GM21717 (cell line): ENCODE measurements at regions not wholly inside any gene's neighbourhood (a gene's known extent, or its start where the extent isn't known, plus 50 kb on each side); places are given as distances from the start of the nearest gene placed in this dataset.

Experiments used
- ATAC-seq: cut with Tn5 transposase; IDR thresholded peaks from one replicate; pipeline ENCODE4 v1.9.1; 2021; ENCODE audit warnings: mild to moderate bottlenecking, moderate library complexity; ENCODE audit not compliant: unreplicated experiment

DNA sequence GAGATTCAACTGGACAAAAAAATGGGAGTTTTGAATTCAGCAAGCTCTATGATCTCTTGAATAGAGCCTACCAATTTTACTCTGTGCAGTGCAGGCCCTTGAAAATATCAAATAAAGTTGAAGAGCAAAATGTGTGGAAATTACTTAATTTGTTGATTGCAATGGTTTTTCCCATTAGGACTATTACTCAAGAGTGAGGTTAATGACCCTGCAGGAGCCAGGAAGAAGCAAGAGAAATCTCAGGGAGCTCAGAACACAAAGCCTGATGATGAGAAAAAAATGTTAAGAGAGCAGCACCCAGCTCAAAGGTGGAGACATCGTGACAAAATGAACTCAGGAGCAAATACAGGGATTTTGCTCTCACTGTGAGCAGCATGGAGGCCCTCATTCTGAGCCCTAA is 337.6 kb upstream of the TRIB2 start:
- ATAC-seq: no peak

GRCh38 chr2:12381543-12382325 is 335.0 kb upstream of the TRIB2 start:
- no peak for ATAC-seq

GRCh38 chr2:12382366-12382765 is 334.4 kb upstream of the TRIB2 start:
- no peak for ATAC-seq

GRCh38 chr2:12389344-12390045 is 327.2 kb upstream of the TRIB2 start:
- ATAC-seq: no peak

DNA sequence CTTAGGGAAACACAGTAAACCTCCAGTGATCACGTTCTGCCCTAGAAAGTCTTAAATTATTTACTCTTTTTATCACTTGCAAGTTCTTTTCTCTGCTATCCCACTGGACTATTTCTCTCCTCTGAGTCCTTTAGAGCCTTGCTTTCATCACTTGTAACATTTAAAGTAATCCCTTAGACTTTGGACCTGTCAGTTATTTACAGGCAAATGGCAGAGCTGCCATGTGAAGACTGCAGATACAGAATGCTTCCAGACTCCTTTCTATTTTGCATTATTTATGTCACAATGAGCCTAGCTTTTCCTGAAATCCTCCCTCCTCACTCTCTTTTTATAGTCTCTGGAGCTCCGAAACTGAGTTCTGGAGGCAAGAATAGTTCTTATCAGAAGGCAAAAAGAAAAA is 325.6 kb upstream of the TRIB2 start:
- ATAC-seq: no peak

- ATAC-seq: no peak
Observed at GRCh38 chr2:12396699-12397098, 320.0 kb upstream of the TRIB2 start.

- peak; percentile 79 for ATAC-seq
Observed at GRCh38 chr2:12397854-12398253, 318.9 kb upstream of the TRIB2 start.

DNA sequence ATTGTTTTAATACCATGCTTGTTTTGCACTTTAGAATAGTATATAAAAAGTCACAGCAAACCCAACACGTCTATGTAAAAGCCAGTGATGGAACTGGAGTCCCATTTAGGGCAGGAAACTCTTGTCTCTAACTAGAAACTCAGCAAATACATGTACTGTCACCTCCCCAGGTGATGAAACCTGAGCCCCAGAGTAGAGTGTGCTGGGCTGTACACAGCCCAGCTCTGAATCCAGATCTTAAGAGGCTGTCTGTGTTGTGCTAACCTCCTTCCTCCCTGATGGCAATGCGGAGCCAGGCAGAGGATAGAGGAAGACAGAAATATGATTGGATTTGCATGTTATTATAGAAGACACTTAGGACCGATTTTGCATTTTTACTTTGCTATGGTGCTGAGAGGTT is 317.5 kb upstream of the TRIB2 start:
- no peak for ATAC-seq

GRCh38 chr2:12400543-12400942 is 316.2 kb upstream of the TRIB2 start:
- no peak for ATAC-seq

DNA sequence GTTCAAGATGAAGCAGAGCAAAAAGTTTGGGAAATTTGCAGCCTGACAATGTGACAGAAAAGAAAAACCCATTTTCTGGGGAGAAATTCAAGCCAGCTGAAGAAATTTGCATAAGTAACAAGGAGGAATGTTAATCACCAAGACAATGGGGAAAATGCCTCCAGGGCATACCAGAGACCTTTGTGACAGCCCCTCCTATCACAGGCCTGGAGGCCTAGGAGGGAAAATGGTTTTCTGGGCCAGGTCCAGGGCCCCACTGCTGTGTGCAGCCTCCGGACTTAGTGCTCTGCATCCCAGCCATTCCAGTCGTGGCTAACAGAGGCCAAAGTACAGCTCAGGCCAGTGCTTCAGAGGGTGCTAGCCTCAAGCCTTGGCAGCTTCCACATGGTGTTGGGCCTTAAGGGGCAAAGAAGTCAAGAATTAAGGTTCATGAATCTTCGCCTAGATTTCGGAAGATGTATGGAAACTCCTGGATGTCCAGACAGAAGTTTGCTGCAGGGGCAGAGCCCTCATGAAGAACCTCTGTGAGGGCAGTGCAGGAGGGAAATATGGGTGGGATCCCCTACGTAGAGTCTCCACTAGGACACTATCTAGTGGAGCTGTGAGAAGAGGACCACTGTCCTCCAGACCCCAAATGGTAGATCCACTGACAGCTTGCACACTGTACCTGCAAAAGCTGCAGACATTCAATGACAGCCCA is 314.1 kb upstream of the TRIB2 start:
- no peak for ATAC-seq

DNA sequence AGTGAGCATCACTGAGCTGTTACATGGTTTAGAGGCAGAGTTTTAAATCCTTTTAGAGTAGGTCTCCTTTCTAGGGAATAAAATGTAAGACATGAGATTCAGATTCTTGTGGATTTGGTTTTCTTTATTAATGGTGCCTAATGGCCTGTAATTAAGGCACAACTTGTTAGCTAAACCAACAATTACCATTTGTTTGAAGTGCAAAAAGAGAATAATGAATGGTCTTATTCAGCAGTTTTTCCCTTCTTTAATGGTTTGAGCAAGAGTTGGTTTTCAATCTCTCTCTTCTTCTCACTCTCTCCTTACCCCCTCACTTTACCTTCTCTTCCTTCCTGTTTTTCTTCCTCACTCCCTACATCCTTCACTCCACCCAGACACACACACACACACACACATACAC is 312.2 kb upstream of the TRIB2 start:
- ATAC-seq: no peak

DNA sequence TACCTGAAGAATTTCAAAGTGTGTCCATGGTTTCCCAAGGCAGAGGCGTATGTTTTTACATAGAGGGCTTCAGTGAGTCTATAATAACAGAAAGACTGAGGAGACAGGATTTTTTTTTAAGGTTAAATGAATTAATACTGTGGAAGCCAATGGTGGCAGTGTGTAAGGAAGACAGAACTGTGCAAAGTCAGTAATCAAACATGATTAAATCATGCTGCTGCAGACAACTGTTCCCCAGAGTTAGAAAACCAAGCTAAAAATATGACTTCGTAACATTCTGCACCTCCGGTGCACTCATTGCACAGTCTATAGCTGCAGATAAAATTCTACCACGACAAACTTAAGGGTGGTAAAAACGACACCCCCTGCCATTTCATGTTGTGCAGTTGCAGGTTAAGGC is 309.6 kb upstream of the TRIB2 start:
- ATAC-seq: no peak

- peak; percentile 97 for ATAC-seq
Observed at GRCh38 chr2:12412898-12413305, 303.8 kb upstream of the TRIB2 start.

- ATAC-seq: no peak
Observed at GRCh38 chr2:12415536-12415935, 301.2 kb upstream of the TRIB2 start.

DNA sequence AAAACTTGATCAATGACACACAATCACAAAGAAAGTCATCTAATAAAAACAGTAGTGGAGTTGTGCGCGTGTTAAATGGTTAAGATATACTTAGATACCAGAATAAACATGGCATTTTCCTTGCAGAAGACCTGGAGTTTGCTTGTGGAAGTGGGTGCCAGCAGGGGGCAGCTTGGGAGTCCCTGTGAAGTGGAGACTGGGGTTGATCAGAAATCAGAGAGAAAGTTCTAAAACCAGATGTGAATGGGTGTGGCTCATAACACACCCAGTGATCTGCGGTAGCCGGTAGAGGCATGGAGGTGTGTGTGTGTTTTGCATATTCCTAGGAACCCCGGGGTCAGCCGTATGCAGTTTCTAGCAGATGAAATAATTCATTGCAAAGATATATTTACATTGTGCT is 300.1 kb upstream of the TRIB2 start:
- no peak for ATAC-seq

- ATAC-seq: no peak
Observed at GRCh38 chr2:12417786-12418185, 298.9 kb upstream of the TRIB2 start.

DNA sequence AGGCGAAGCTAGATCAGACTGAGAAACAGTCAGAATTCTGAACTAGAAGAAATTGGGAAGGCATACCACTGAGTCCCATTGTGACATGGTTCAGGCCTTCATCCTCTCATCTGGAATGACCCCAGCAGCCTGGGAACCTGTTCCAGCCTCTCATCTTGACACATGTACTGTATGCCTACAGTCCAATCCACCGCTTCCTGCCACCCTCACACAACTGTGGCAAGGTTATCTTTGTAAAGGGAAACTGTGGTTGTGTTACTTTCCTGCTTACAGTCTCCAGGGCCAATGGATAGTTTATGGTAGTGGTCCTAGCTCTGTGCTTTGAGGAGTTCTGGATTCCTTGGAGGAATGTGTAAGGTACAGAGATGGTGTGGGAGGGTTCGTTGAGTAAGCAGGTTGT is 296.9 kb upstream of the TRIB2 start:
- no peak for ATAC-seq

GRCh38 chr2:12421046-12421445 is 295.7 kb upstream of the TRIB2 start:
- no peak for ATAC-seq

GRCh38 chr2:12424219-12424618 is 292.5 kb upstream of the TRIB2 start:
- no peak for ATAC-seq

GRCh38 chr2:12424809-12425208 is 291.9 kb upstream of the TRIB2 start:
- no peak for ATAC-seq

DNA sequence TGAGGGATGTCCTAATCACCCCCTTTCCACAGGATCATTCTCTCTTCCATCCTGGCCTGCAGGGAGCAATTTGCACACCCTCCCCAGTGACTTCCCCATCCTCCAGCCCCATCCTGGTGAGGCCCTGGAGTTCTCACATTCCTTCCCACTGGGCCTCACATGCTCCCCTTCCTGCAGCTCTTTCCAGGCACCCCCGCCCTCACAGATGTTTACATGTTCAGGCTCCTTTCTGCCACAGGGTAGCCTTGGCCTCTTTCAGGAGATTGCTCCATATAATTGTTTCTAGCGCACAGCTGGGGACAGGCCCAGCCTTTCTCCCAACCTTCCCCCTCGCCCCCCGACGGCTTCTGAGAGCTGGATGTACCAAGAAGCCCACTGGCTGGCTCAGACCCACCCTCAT is 288.4 kb upstream of the TRIB2 start:
- ATAC-seq: no peak

GRCh38 chr2:12428786-12429185 is 287.9 kb upstream of the TRIB2 start:
- no peak for ATAC-seq
